IPS DF 6.9 (cell line): ENCODE measurements at regions not wholly inside any gene's neighbourhood (a gene's known extent, or its start where the extent isn't known, plus 50 kb on each side); places are given as distances from the start of the nearest gene placed in this dataset.

ENCODE experiments used
- DNase-seq: peaks from one replicate; pipeline ENCODE4 v3.0.0-alpha.2; 2013; ENCODE audit warnings: low read depth, low spot score
- H3K27ac ChIP-seq: one replicate; pipeline ENCODE4 v1.5.1; 2013; ENCODE audit warnings: low read length, control low read depth
- H3K27me3 ChIP-seq: 2 replicates; pipeline ENCODE4 v1.6.1; 2013; ENCODE audit warnings: mild to moderate bottlenecking, low read length; ENCODE audit not compliant: control insufficient read depth, insufficient read depth
- H3K36me3 ChIP-seq: 2 replicates; pipeline ENCODE4 v1.6.1; 2013; ENCODE audit warnings: low read length; ENCODE audit not compliant: control insufficient read depth, insufficient read depth
- H3K4me1 ChIP-seq: 2 replicates; pipeline ENCODE4 v1.6.1; 2013; ENCODE audit warnings: low read length; ENCODE audit not compliant: control insufficient read depth, insufficient read depth
- H3K4me3 ChIP-seq: 2 replicates; pipeline ENCODE4 v1.5.1; 2013; ENCODE audit warnings: mild to moderate bottlenecking, low read length
- H3K9me3 ChIP-seq: 2 replicates; pipeline ENCODE4 v1.6.1; 2013; ENCODE audit warnings: low read length, inconsistent platforms; ENCODE audit not compliant: control insufficient read depth, insufficient read depth
- WGBS: extraction: QIAGEN DNeasy Blood & Tissue Kit; methylation state at CpG from one replicate; pipeline ENCODE4 v1.1.7; 2013; ENCODE audit warnings: mixed read lengths, missing lambda C conversion rate; ENCODE audit not compliant: insufficient read length, insufficient coverage; 5-methylcytosine and 5-hydroxymethylcytosine counted together

GRCh38 chr4:16967722-16968121 lies 69.3 kb upstream of the LDB2 start:
- WGBS, result no CpG with 5 or more reads among the region's 5 CpGs
- DNase-seq, result no peak

GRCh38 chr4:16959305-16959704 lies 60.9 kb upstream of the LDB2 start:
- no peak overlapping the region for H3K4me3 ChIP-seq
- peaks cover 2% of the 10 kb centered on the region; the same call in 1 of the 2 replicates for H3K4me1 ChIP-seq
- H3K36me3 ChIP-seq, result no peaks in the 10 kb centered on the region
- WGBS, result no CpG with 5 or more reads among the region's 1 CpG
- no peak for DNase-seq
- H3K27me3 ChIP-seq, result no peaks in the 10 kb centered on the region
- no peaks in the 10 kb centered on the region for H3K9me3 ChIP-seq
- H3K27ac ChIP-seq, result no peak overlapping the region

More at GRCh38 chr4:16967722-16968121, 69.3 kb upstream of the LDB2 start:
- Histone ChIP-seq H3K36me3 (no peaks in the 10 kb centered on the region), H3K4me3 (no peak overlapping the region), H3K4me1 (no peaks in the 10 kb centered on the region), H3K27me3 (no peaks in the 10 kb centered on the region), H3K9me3 (no peaks in the 10 kb centered on the region), H3K27ac (no peak overlapping the region)

DNA sequence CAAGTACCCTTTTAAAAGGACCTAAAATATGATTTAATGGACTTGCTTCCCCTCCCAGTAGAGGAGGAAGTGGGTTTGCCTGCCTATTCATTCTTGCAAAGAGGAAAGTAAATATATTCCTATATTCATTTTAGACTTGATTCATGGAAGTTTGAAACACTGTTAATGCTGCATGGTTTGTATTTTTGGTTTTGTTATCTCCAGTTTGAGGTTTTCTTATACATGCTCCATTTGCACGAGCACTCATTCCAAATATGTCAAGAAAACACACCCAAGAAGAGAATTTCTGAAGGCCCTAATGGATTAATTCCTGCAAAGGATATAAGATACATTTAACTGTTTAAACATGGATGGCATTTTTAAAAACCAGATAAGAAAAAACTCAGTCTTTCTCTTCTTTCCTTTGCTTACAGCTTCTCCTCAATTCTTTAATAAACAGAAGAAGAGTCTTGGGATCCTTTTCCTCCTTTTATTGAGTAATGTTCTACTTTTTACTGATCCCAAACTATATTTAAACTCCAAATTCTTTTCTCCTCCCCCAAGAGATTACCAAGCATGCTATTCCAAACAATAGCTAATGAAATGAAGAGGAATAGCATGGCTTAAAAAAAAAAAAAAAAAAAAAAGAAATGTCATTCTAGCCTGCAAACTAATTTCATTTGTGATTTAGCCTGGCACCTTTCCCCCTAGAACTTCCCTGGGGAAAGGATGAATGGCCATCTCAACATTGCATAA lies 54.6 kb upstream of the LDB2 start:
- no peaks in the 10 kb centered on the region for H3K4me1 ChIP-seq
- H3K27ac ChIP-seq, result no peak overlapping the region
- no peak overlapping the region for H3K4me3 ChIP-seq
- no peak for DNase-seq
- H3K27me3 ChIP-seq, result no peaks in the 10 kb centered on the region
- no peaks in the 10 kb centered on the region for H3K36me3 ChIP-seq
- WGBS, result no CpG with 5 or more reads among the region's 1 CpG
- no peaks in the 10 kb centered on the region for H3K9me3 ChIP-seq

DNA sequence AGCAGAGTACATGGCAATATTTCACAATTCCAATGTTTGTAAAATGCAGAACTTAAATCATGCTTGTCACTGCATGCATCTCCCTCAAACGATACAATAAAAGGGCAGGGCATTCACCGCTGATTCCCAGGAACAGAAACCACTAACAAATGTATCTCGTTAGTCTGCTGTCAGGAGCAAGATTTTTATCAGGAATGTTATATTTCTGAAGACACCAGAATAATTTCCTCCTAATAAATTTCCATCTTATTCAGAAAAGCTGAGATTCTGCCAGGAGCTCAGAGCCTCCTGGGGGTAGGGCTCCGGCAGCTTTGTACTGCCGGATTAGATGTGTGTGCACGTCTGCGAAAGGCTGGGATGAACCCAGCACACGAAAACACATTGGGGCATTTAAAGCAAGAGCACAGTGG lies 54.0 kb upstream of the LDB2 start:
- no peak for DNase-seq
- no CpG with 5 or more reads among the region's 8 CpGs for WGBS
- Histone ChIP-seq H3K36me3 (no peaks in the 10 kb centered on the region), H3K4me3 (no peak overlapping the region), H3K4me1 (no peaks in the 10 kb centered on the region), H3K27me3 (no peaks in the 10 kb centered on the region), H3K9me3 (no peaks in the 10 kb centered on the region), H3K27ac (no peak overlapping the region)
